Activated CD4-positive, alpha-beta T cell treated with anti-CD3 and anti-CD28 coated beads, Interleukin-2, amount 10 ng/mL, durations not matched to agents 24 days and 14 days (primary cell): ENCODE measurements at regions not wholly inside any gene's neighbourhood (a gene's known extent, or its start where the extent isn't known, plus 50 kb on each side); places are given as distances from the start of the nearest gene placed in this dataset.
"Not testable (repeated sequence)": the region's sequence is repeated elsewhere in the genome, so short reads cannot be mapped to it uniquely, and the experiment has no call there.

Source experiments
- DNase-seq: peaks from one replicate; pipeline ENCODE4 v3.0.0; 2022
- H3K27ac Mint-ChIP-seq: one replicate; pipeline ENCODE4 v1.8.0; 2022; ENCODE audit warnings: mild to moderate bottlenecking, mixed read lengths
- H3K27me3 Mint-ChIP-seq: one replicate; pipeline ENCODE4 v1.8.0; 2022; ENCODE audit warnings: mixed read lengths
- H3K36me3 Mint-ChIP-seq: one replicate; pipeline ENCODE4 v1.8.0; 2022; ENCODE audit warnings: low read depth, mild to moderate bottlenecking, mixed read lengths
- H3K4me1 Mint-ChIP-seq: one replicate; pipeline ENCODE4 v1.8.0; 2021; ENCODE audit warnings: mixed read lengths
- H3K4me3 Mint-ChIP-seq: one replicate; pipeline ENCODE4 v1.8.0; 2022; ENCODE audit warnings: mild to moderate bottlenecking, moderate library complexity, mixed read lengths
- H3K9me3 Mint-ChIP-seq: one replicate; pipeline ENCODE4 v1.8.0; 2021; ENCODE audit warnings: mixed read lengths
- intact Hi-C: fragments of 100-400 bp; cut with micrococcal nuclease; formaldehyde crosslinking; loops from one replicate; pipeline ENCODE4 v1.15.1; 2023

- Mint-ChIP-seq H3K36me3 (no peaks in the 10 kb centered on the region), H3K9me3 (peaks cover 10% of the 10 kb centered on the region), H3K27ac (no peak overlapping the region), H3K27me3 (no peaks in the 10 kb centered on the region), H3K4me1 (no peaks in the 10 kb centered on the region), H3K4me3 (no peak overlapping the region)
- no peak for DNase-seq
- intact Hi-C loops: no loop called here
Measured at GRCh38 chr14:28382444-28383190, 384.0 kb upstream of the FOXG1 start.

- H3K27ac Mint-ChIP-seq: no peak overlapping the region
- DNase-seq: no peak
- H3K4me3 Mint-ChIP-seq: no peak overlapping the region
- no peaks in the 10 kb centered on the region for H3K36me3 Mint-ChIP-seq
- peaks cover 4% of the 10 kb centered on the region for H3K9me3 Mint-ChIP-seq
- no peaks in the 10 kb centered on the region for H3K27me3 Mint-ChIP-seq
- intact Hi-C loops: no loop called here
- no peaks in the 10 kb centered on the region for H3K4me1 Mint-ChIP-seq
Measured at GRCh38 chr14:28398506-28398905, 368.1 kb upstream of the FOXG1 start.

- H3K9me3 Mint-ChIP-seq, intact Hi-C loops, H3K4me3 Mint-ChIP-seq, DNase-seq, H3K27ac Mint-ChIP-seq, H3K36me3 Mint-ChIP-seq, H3K27me3 Mint-ChIP-seq, H3K4me1 Mint-ChIP-seq: not testable (repeated sequence)
Measured at GRCh38 chr14:28401705-28402104, 364.9 kb upstream of the FOXG1 start.

GRCh38 chr14:28406196-28406595 lies 360.4 kb upstream of the FOXG1 start:
- Mint-ChIP-seq H3K4me3 (no peak overlapping the region), H3K4me1 (no peaks in the 10 kb centered on the region), H3K36me3 (no peaks in the 10 kb centered on the region), H3K27me3 (no peaks in the 10 kb centered on the region), H3K9me3 (no peaks in the 10 kb centered on the region), H3K27ac (no peak overlapping the region)
- DNase-seq: no peak
- intact Hi-C loops: no loop called here

GRCh38 chr14:28407031-28407825 lies 359.4 kb upstream of the FOXG1 start:
- Mint-ChIP-seq H3K27ac (no peak overlapping the region), H3K36me3 (no peaks in the 10 kb centered on the region), H3K4me1 (no peaks in the 10 kb centered on the region), H3K4me3 (no peak overlapping the region), H3K9me3 (peaks cover 4% of the 10 kb centered on the region), H3K27me3 (no peaks in the 10 kb centered on the region)
- no peak for DNase-seq
- intact Hi-C loops: no loop called here

- no peaks in the 10 kb centered on the region for H3K4me1 Mint-ChIP-seq
- H3K9me3 Mint-ChIP-seq: peaks cover 6% of the 10 kb centered on the region
- H3K27ac Mint-ChIP-seq: no peak overlapping the region
- H3K36me3 Mint-ChIP-seq: no peaks in the 10 kb centered on the region
- H3K27me3 Mint-ChIP-seq: no peaks in the 10 kb centered on the region
- intact Hi-C loops: no loop called here
- DNase-seq: no peak
- H3K4me3 Mint-ChIP-seq: no peak overlapping the region
Measured at GRCh38 chr14:28407996-28408395, 358.6 kb upstream of the FOXG1 start.

- Mint-ChIP-seq H3K9me3 (peaks cover 6% of the 10 kb centered on the region), H3K4me3 (no peak overlapping the region), H3K27ac (no peak overlapping the region), H3K4me1 (no peaks in the 10 kb centered on the region), H3K36me3 (no peaks in the 10 kb centered on the region), H3K27me3 (no peaks in the 10 kb centered on the region)
- no peak for DNase-seq
- intact Hi-C loops: no loop called here
Measured at GRCh38 chr14:28412077-28412476, 354.5 kb upstream of the FOXG1 start.

GRCh38 chr14:28426960-28427359 lies 339.6 kb upstream of the FOXG1 start:
- no peak for DNase-seq
- no peaks in the 10 kb centered on the region for H3K4me1 Mint-ChIP-seq
- no peak overlapping the region for H3K4me3 Mint-ChIP-seq
- no peak overlapping the region for H3K27ac Mint-ChIP-seq
- peaks cover 6% of the 10 kb centered on the region for H3K9me3 Mint-ChIP-seq
- intact Hi-C loops: no loop called here
- H3K27me3 Mint-ChIP-seq: no peaks in the 10 kb centered on the region
- no peaks in the 10 kb centered on the region for H3K36me3 Mint-ChIP-seq

GRCh38 chr14:28436821-28437220 lies 329.8 kb upstream of the FOXG1 start:
- Mint-ChIP-seq H3K4me3 (no peak overlapping the region), H3K27me3 (no peaks in the 10 kb centered on the region), H3K27ac (no peak overlapping the region), H3K9me3 (peaks cover 10% of the 10 kb centered on the region), H3K4me1 (no peaks in the 10 kb centered on the region), H3K36me3 (no peaks in the 10 kb centered on the region)
- intact Hi-C loops: no loop called here
- DNase-seq: no peak

GRCh38 chr14:28461389-28461788 lies 305.2 kb upstream of the FOXG1 start:
- no peak overlapping the region for H3K4me3 Mint-ChIP-seq
- H3K4me1 Mint-ChIP-seq: no peaks in the 10 kb centered on the region
- H3K36me3 Mint-ChIP-seq: no peaks in the 10 kb centered on the region
- no peak overlapping the region for H3K27ac Mint-ChIP-seq
- H3K9me3 Mint-ChIP-seq: peaks cover 24% of the 10 kb centered on the region
- intact Hi-C loops: no loop called here
- H3K27me3 Mint-ChIP-seq: no peaks in the 10 kb centered on the region
- DNase-seq: no peak

- H3K4me3 Mint-ChIP-seq: no peak overlapping the region
- no peaks in the 10 kb centered on the region for H3K27me3 Mint-ChIP-seq
- intact Hi-C loops: no loop called here
- no peak overlapping the region for H3K27ac Mint-ChIP-seq
- DNase-seq: no peak
- peaks cover 14% of the 10 kb centered on the region for H3K9me3 Mint-ChIP-seq
- H3K4me1 Mint-ChIP-seq: no peaks in the 10 kb centered on the region
- no peaks in the 10 kb centered on the region for H3K36me3 Mint-ChIP-seq
Measured at GRCh38 chr14:28467611-28468010, 299.0 kb upstream of the FOXG1 start.

- Mint-ChIP-seq H3K27me3 (no peaks in the 10 kb centered on the region), H3K36me3 (no peaks in the 10 kb centered on the region), H3K4me1 (no peaks in the 10 kb centered on the region), H3K4me3 (no peak overlapping the region), H3K27ac (no peak overlapping the region), H3K9me3 (peaks cover 14% of the 10 kb centered on the region)
- intact Hi-C loops: no loop called here
- DNase-seq: no peak
Measured at GRCh38 chr14:28468191-28469151, 298.1 kb upstream of the FOXG1 start.

- H3K4me3 Mint-ChIP-seq: no peak overlapping the region
- intact Hi-C loops: no loop called here
- no peaks in the 10 kb centered on the region for H3K27me3 Mint-ChIP-seq
- H3K36me3 Mint-ChIP-seq: no peaks in the 10 kb centered on the region
- H3K4me1 Mint-ChIP-seq: no peaks in the 10 kb centered on the region
- no peak for DNase-seq
- peaks cover 11% of the 10 kb centered on the region for H3K9me3 Mint-ChIP-seq
- no peak overlapping the region for H3K27ac Mint-ChIP-seq
Measured at GRCh38 chr14:28482251-28483040, 284.1 kb upstream of the FOXG1 start.
